Neural crest cell (in vitro differentiated cells): ENCODE measurements at regions not wholly inside any gene's neighbourhood (a gene's known extent, or its start where the extent isn't known, plus 50 kb on each side); places are given as distances from the start of the nearest gene placed in this dataset.

ENCODE experiments used
- DNase-seq: peaks from one replicate; pipeline ENCODE4 v3.0.0; 2021; ENCODE audit warnings: low read depth, mixed read lengths, low spot score
- H3K27ac Mint-ChIP-seq: one replicate; pipeline ENCODE4 v1.8.0; 2021; ENCODE audit warnings: mild to moderate bottlenecking, mixed read lengths; ENCODE audit not compliant: unreplicated experiment
- H3K27me3 Mint-ChIP-seq: 2 replicates; pipeline ENCODE4 v1.8.0; 2021; ENCODE audit warnings: low read depth, mild to moderate bottlenecking, mixed read lengths
- H3K36me3 Mint-ChIP-seq: 2 replicates; pipeline ENCODE4 v1.8.0; 2021; ENCODE audit warnings: low read depth, mild to moderate bottlenecking, mixed read lengths
- H3K4me1 Mint-ChIP-seq: 2 replicates; pipeline ENCODE4 v1.8.0; 2021; ENCODE audit warnings: mixed read lengths
- H3K4me3 Mint-ChIP-seq: one replicate; pipeline ENCODE4 v1.8.0; 2021; ENCODE audit warnings: mild to moderate bottlenecking, mixed read lengths
- H3K9me3 Mint-ChIP-seq: 2 replicates; pipeline ENCODE4 v1.8.0; 2021; ENCODE audit warnings: mixed read lengths
- CTCF ChIP-seq: fragments of 200-600 bp; sonication (generic); conservative IDR thresholded peaks from 2 replicates; pipeline ENCODE4 v1.5.0; 2021; ENCODE audit warnings: antibody characterized with exemption, mild to moderate bottlenecking

- H3K9me3 Mint-ChIP-seq = no peaks in the 10 kb centered on the region
- no peak for DNase-seq
- no peak overlapping the region for H3K4me3 Mint-ChIP-seq
- no peak overlapping the region for H3K27ac Mint-ChIP-seq
- H3K27me3 Mint-ChIP-seq = no peaks in the 10 kb centered on the region
- TF ChIP-seq CTCF = no peak
- H3K4me1 Mint-ChIP-seq = no peaks in the 10 kb centered on the region
- no peaks in the 10 kb centered on the region for H3K36me3 Mint-ChIP-seq
Measured at GRCh38 chr2:225226441-225226840, 173.1 kb upstream of the NYAP2 start.

- Mint-ChIP-seq H3K4me3 (no peak overlapping the region), H3K4me1 (no peaks in the 10 kb centered on the region), H3K27ac (no peak overlapping the region), H3K27me3 (no peaks in the 10 kb centered on the region), H3K9me3 (no peaks in the 10 kb centered on the region), H3K36me3 (no peaks in the 10 kb centered on the region)
- DNase-seq = no peak
- TF ChIP-seq CTCF = no peak
Measured at GRCh38 chr2:225223301-225223700, 176.2 kb upstream of the NYAP2 start.

- Mint-ChIP-seq H3K4me3 (no peak overlapping the region), H3K9me3 (peaks cover 2% of the 10 kb centered on the region), H3K27me3 (no peaks in the 10 kb centered on the region), H3K27ac (no peak overlapping the region), H3K36me3 (no peaks in the 10 kb centered on the region), H3K4me1 (no peaks in the 10 kb centered on the region)
- DNase-seq = no peak
- TF ChIP-seq CTCF = no peak
Measured at GRCh38 chr2:225207471-225207870, 165.2 kb upstream of the DOCK10 start.

- Mint-ChIP-seq H3K4me1 (no peaks in the 10 kb centered on the region), H3K27ac (no peak overlapping the region), H3K4me3 (no peak overlapping the region), H3K9me3 (peaks cover 2% of the 10 kb centered on the region), H3K27me3 (no peaks in the 10 kb centered on the region), H3K36me3 (no peaks in the 10 kb centered on the region)
- DNase-seq = no peak
- no peak for TF ChIP-seq CTCF
Measured at GRCh38 chr2:225207043-225207442, 164.8 kb upstream of the DOCK10 start.

- Mint-ChIP-seq H3K4me3 (no peak overlapping the region), H3K4me1 (no peaks in the 10 kb centered on the region), H3K27ac (no peak overlapping the region), H3K9me3 (no peaks in the 10 kb centered on the region), H3K36me3 (no peaks in the 10 kb centered on the region), H3K27me3 (no peaks in the 10 kb centered on the region)
- TF ChIP-seq CTCF = no peak
- no peak for DNase-seq
Measured at GRCh38 chr2:225196579-225196978, 154.3 kb upstream of the DOCK10 start.

GRCh38 chr2:225192869-225193268, 150.6 kb upstream of the DOCK10 start:
- Mint-ChIP-seq H3K36me3 (no peaks in the 10 kb centered on the region), H3K9me3 (no peaks in the 10 kb centered on the region), H3K4me1 (peaks cover 5% of the 10 kb centered on the region), H3K27me3 (no peaks in the 10 kb centered on the region), H3K4me3 (no peak overlapping the region), H3K27ac (no peak overlapping the region)
- DNase-seq = no peak
- TF ChIP-seq CTCF = no peak
